SK-N-SH (cell line): ENCODE measurements at regions not wholly inside any gene's neighbourhood (a gene's known extent, or its start where the extent isn't known, plus 50 kb on each side); places are given as distances from the start of the nearest gene placed in this dataset.

Experiments
- CTCF ChIA-PET: fragments of 300-600, 350-600 bp; formaldehyde crosslinking; extraction: SDS; loops from one replicate; lab custom pipeline; 2021; lab: Yijun Ruan, JAX
- POLR2A ChIA-PET: fragments of 350-600 bp; sonication (Branson Sonifier 250); formaldehyde crosslinking; extraction: SDS; loops from one replicate; lab custom pipeline; 2020; ENCODE audit warnings: antibody characterized with exemption, inconsistent platforms; lab: Yijun Ruan, JAX
- DNase-seq: peaks from one replicate; pipeline ENCODE4 v3.0.0; 2012
- H2AFZ ChIP-seq: fragments of 200-600 bp; sonication (generic); 2 replicates; pipeline ENCODE4 v1.8.1; 2016; ENCODE audit warnings: antibody characterized with exemption, mild to moderate bottlenecking, low read depth
- H3F3A ChIP-seq: fragments of 200-600 bp; sonication (generic); replicated peaks from 2 replicates; pipeline ENCODE3; 2016; ENCODE audit warnings: antibody characterized with exemption, mild to moderate bottlenecking; ENCODE audit not compliant: insufficient read depth
- H3K27ac ChIP-seq, 2 experiments: fragments of 200-500 bp in 1 of 2; fragments of 200-600 bp in 1 of 2; sonication (Bioruptor generic) in 1 of 2; sonication (generic), shearing (Covaris generic) in 1 of 2; 2 replicates each; pipeline versions ENCODE4 v1.5.1 to v1.6.1; 2014 to 2016; ENCODE audit warnings: low read depth in 2 of 2, inconsistent platforms in 1 of 2, low read length in 1 of 2, mild to moderate bottlenecking in 1 of 2, mixed read lengths in 1 of 2
- H3K27me3 ChIP-seq: fragments of 200-600 bp; sonication (generic), shearing (Covaris generic); 2 replicates; pipeline ENCODE4 v1.6.1; 2016; ENCODE audit warnings: mixed run types; ENCODE audit not compliant: insufficient read depth
- H3K36me3 ChIP-seq, 2 experiments: fragments of 200-500 bp in 1 of 2; fragments of 200-600 bp in 1 of 2; sonication (Bioruptor generic) in 1 of 2; sonication (generic) in 1 of 2; replicated peaks in 1 of 2; 2 replicates each; pipeline versions ENCODE3 to v1.5.1; 2014 to 2016; ENCODE audit warnings: low read length in 1 of 2, mild to moderate bottlenecking in 1 of 2; ENCODE audit not compliant: insufficient read depth in 2 of 2, control insufficient read depth in 1 of 2
- H3K4me1 ChIP-seq, 2 experiments: fragments of 200-500 bp in 1 of 2; fragments of 200-600 bp in 1 of 2; sonication (Bioruptor generic) in 1 of 2; sonication (generic), shearing (Covaris generic) in 1 of 2; 2 replicates each; pipeline versions ENCODE4 v1.5.1 to v1.6.1; 2014 to 2016; ENCODE audit warnings: low read depth in 1 of 2, low read length in 1 of 2, mixed run types in 1 of 2; ENCODE audit not compliant: insufficient read depth in 2 of 2, control insufficient read depth in 1 of 2
- H3K4me2 ChIP-seq: fragments of 200-600 bp; sonication (generic), shearing (Covaris generic); 2 replicates; pipeline ENCODE4 v1.6.1; 2017; ENCODE audit warnings: mixed run types
- H3K4me3 ChIP-seq, 2 experiments: fragments of 200-500 bp in 1 of 2; fragments of 200-600 bp in 1 of 2; sonication (Bioruptor generic) in 1 of 2; sonication (generic), shearing (Covaris generic) in 1 of 2; 2 replicates each; pipeline versions ENCODE4 v1.5.1 to v1.8.1; 2014 to 2016; ENCODE audit warnings: low read depth in 2 of 2, inconsistent platforms in 1 of 2, low read length in 1 of 2, mild to moderate bottlenecking in 1 of 2, mixed read lengths in 1 of 2, moderate library complexity in 1 of 2
- H3K79me2 ChIP-seq: fragments of 200-600 bp; sonication (generic); 2 replicates; pipeline ENCODE4 v1.8.1; 2017; ENCODE audit warnings: mild to moderate bottlenecking; ENCODE audit not compliant: insufficient read depth
- H3K9ac ChIP-seq: fragments of 200-600 bp; sonication (generic); 2 replicates; pipeline ENCODE4 v1.6.1; 2017; ENCODE audit warnings: mixed run types
- H3K9me2 ChIP-seq: fragments of 200-600 bp; sonication (generic); 2 replicates; pipeline ENCODE4 v1.6.1; 2017; ENCODE audit warnings: mixed run types
- H3K9me3 ChIP-seq: fragments of 200-600 bp; sonication (generic); 2 replicates; pipeline ENCODE4 v1.6.1; 2017; ENCODE audit warnings: mixed run types, mild to moderate bottlenecking, moderate library complexity
- H4K20me1 ChIP-seq: fragments of 200-600 bp; sonication (generic); 2 replicates; pipeline ENCODE4 v1.6.1; 2017; ENCODE audit warnings: mild to moderate bottlenecking, mixed run types; ENCODE audit not compliant: insufficient read depth
- CHD2 ChIP-seq: fragments of 150-350 bp; IDR thresholded peaks from 2 replicates; pipeline ENCODE4 v1.6.1; 2018; ENCODE audit warnings: low read length; ENCODE audit not compliant: partially characterized antibody
- CTCF ChIP-seq: fragments of 200-600 bp; sonication (generic); IDR thresholded peaks from 2 replicates; pipeline ENCODE4 v1.6.1; 2017; ENCODE audit warnings: antibody characterized with exemption, mild to moderate bottlenecking, moderate library complexity
- ELF1 ChIP-seq: IDR thresholded peaks from 2 replicates; pipeline ENCODE4 v1.4.0; 2012
- EP300 ChIP-seq, 2 experiments: IDR thresholded peaks; 2 replicates each; pipeline versions ENCODE4 v1.4.0 to v1.6.1; 2012; ENCODE audit warnings: borderline replicate concordance in 1 of 2, low read depth in 1 of 2, low read length in 1 of 2
- EZH2phosphoT487 ChIP-seq: fragments of 200-600 bp; sonication (generic); IDR thresholded peaks from 2 replicates; pipeline ENCODE4 v1.6.1; 2017; ENCODE audit warnings: low read depth, mixed run types, mild to moderate bottlenecking, antibody characterized with exemption, moderate library complexity, borderline replicate concordance
- FOXJ3 ChIP-seq: sonication (generic); formaldehyde crosslinking; IDR thresholded peaks from 2 replicates; pipeline ENCODE4 v1.5.1; 2020; ENCODE audit warnings: mild to moderate bottlenecking, missing genetic modification reagents
- GABPA ChIP-seq: IDR thresholded peaks from 2 replicates; pipeline ENCODE4 v1.4.0; 2012; ENCODE audit warnings: low read depth, mild to moderate bottlenecking
- IRF3 ChIP-seq: fragments of 150-350 bp; IDR thresholded peaks from 2 replicates; pipeline ENCODE4 v1.6.1; 2016; ENCODE audit warnings: mild to moderate bottlenecking, low read depth, low read length
- MAX ChIP-seq: IDR thresholded peaks from 2 replicates; pipeline ENCODE4 v1.4.0; 2012; ENCODE audit warnings: low read depth
- MEF2A ChIP-seq: IDR thresholded peaks from 2 replicates; pipeline ENCODE4 v1.4.0; 2012; ENCODE audit warnings: low read depth, borderline replicate concordance
- MXI1 ChIP-seq: IDR thresholded peaks from 2 replicates; pipeline ENCODE4 v1.6.1; 2012; ENCODE audit warnings: mild to moderate bottlenecking, low read depth, low read length, improper control_type of control experiment
- NFIC ChIP-seq: IDR thresholded peaks from 2 replicates; pipeline ENCODE4 v1.4.0; 2012; ENCODE audit warnings: borderline replicate concordance
- PBX3 ChIP-seq: IDR thresholded peaks from 2 replicates; pipeline ENCODE4; 2012
- POLR2AphosphoS5 ChIP-seq: IDR thresholded peaks from 2 replicates; pipeline ENCODE4 v1.6.1; 2012; ENCODE audit warnings: low read depth, low read length
- RAD21 ChIP-seq: IDR thresholded peaks from 2 replicates; pipeline ENCODE4 v1.6.1; 2012; ENCODE audit warnings: mild to moderate bottlenecking, low read length
- RCOR1 ChIP-seq: fragments of 150-350 bp; IDR thresholded peaks from 2 replicates; pipeline ENCODE4 v1.6.1; 2017; ENCODE audit warnings: antibody characterized with exemption, low read length
- RFX5 ChIP-seq: IDR thresholded peaks from 2 replicates; pipeline ENCODE4 v1.6.1; 2012; ENCODE audit warnings: mild to moderate bottlenecking, improper control_type of control experiment, low read length
- RXRA ChIP-seq: IDR thresholded peaks from 2 replicates; pipeline ENCODE4 v1.4.0; 2012; ENCODE audit warnings: low read depth, mild to moderate bottlenecking, borderline replicate concordance
- SIN3A ChIP-seq: IDR thresholded peaks from 2 replicates; pipeline ENCODE4 v1.6.1; 2012; ENCODE audit warnings: low read depth, mild to moderate bottlenecking, low read length, moderate library complexity, borderline replicate concordance
- TEAD4 ChIP-seq: IDR thresholded peaks from 2 replicates; pipeline ENCODE4 v1.4.0; 2012; ENCODE audit warnings: mild to moderate bottlenecking, borderline replicate concordance; ENCODE audit not compliant: insufficient read depth
- USF1 ChIP-seq: IDR thresholded peaks from 2 replicates; pipeline ENCODE4 v1.4.0; 2012; ENCODE audit warnings: low read depth, borderline replicate concordance
- YY1 ChIP-seq: IDR thresholded peaks from 2 replicates; pipeline ENCODE4 v1.4.0; 2012; ENCODE audit warnings: low read depth, mild to moderate bottlenecking
- WGBS: methylation state at CpG from one replicate; pipeline ENCODE4 v1.1.6; 2017; ENCODE audit warnings: low lambda C conversion rate; 5-methylcytosine and 5-hydroxymethylcytosine counted together

- Histone ChIP-seq H3K27ac (no peak overlapping the region), H3K36me3 (no peaks in the 10 kb centered on the region), H4K20me1 (no peaks in the 10 kb centered on the region), H3K27me3 (no peaks in the 10 kb centered on the region), H2AFZ (no peak overlapping the region), H3F3A (no peaks in the 10 kb centered on the region), H3K9me2 (no peaks in the 10 kb centered on the region), H3K4me3 (no peak overlapping the region), H3K4me2 (no peak overlapping the region), H3K4me1 (no peaks in the 10 kb centered on the region), H3K9me3 (no peaks in the 10 kb centered on the region), H3K79me2 (no peaks in the 10 kb centered on the region), H3K9ac (no peak overlapping the region)
- POLR2A ChIA-PET, result no interaction called here
- TF ChIP-seq FOXJ3 (CRISPR knock-in tag) (no peak), MEF2A (no peak), USF1 (no peak), RCOR1 (no peak), RXRA (no peak), GABPA (no peak), PBX3 (no peak), POLR2AphosphoS5 (no peak)
- no peak for DNase-seq
- WGBS, result 40% methylated on average over 8 of the region's 11 CpGs
- CTCF ChIA-PET, result no interaction called here
Observed at GRCh38 chr10:130339091-130339490, 202.9 kb downstream of the GLRX3 start.

GRCh38 chr10:130339911-130340310 lies 203.7 kb downstream of the GLRX3 start:
- H3K4me1 ChIP-seq, result no peaks in the 10 kb centered on the region
- ChIA-PET POLR2A (no interaction called here), CTCF (interaction anchor here (1.2 to 2.2 kb wide), 5 partner anchors 11 to 22 kb away, joined by 3 to 13 read pairs (median 5); no protein-coding TSS in a partner anchor)
- DNase-seq, result no peak
- no peaks in the 10 kb centered on the region for H3K9me2 ChIP-seq
- H3K27me3 ChIP-seq, result no peaks in the 10 kb centered on the region
- H3K79me2 ChIP-seq, result no peaks in the 10 kb centered on the region
- H3K9ac ChIP-seq, result no peak overlapping the region
- H3K4me2 ChIP-seq, result no peak overlapping the region
- TF ChIP-seq EZH2phosphoT487, result no peak
- no peak for TF ChIP-seq NFIC
- no peak for TF ChIP-seq USF1
- TF ChIP-seq MAX, result no peak
- TF ChIP-seq RXRA, result no peak
- no peak for TF ChIP-seq PBX3
- no peak for TF ChIP-seq YY1
- no peak for TF ChIP-seq CTCF
- no peak for TF ChIP-seq TEAD4
- TF ChIP-seq RAD21, result no peak
- TF ChIP-seq ELF1, result no peak
- TF ChIP-seq IRF3, result no peak
- no peak for TF ChIP-seq SIN3A
- TF ChIP-seq EP300 (IDR thresholded peaks at IDR 0.05; ENCODE audit: borderline replicate concordance in 1 of 2, low read depth in 1 of 2, low read length in 1 of 2), result no peak
- no peak for TF ChIP-seq CHD2
- TF ChIP-seq MXI1, result no peak
- no peak for TF ChIP-seq RFX5
- H3K27ac ChIP-seq, result no peak overlapping the region
- no peak overlapping the region for H2AFZ ChIP-seq
- H3K36me3 ChIP-seq, result no peaks in the 10 kb centered on the region
- H3F3A ChIP-seq, result no peaks in the 10 kb centered on the region
- no peaks in the 10 kb centered on the region for H4K20me1 ChIP-seq
- no peaks in the 10 kb centered on the region for H3K9me3 ChIP-seq
- whole genome bisulfite sequencing, result 14% methylated on average over 6 of the region's 7 CpGs
- no peak overlapping the region for H3K4me3 ChIP-seq
